Osteoblast (primary cell): ENCODE measurements at regions not wholly inside any gene's neighbourhood (a gene's known extent, or its start where the extent isn't known, plus 50 kb on each side); places are given as distances from the start of the nearest gene placed in this dataset.
"Not testable (repeated sequence)": the region's sequence is repeated elsewhere in the genome, so short reads cannot be mapped to it uniquely, and the experiment has no call there.

Experiments
- DNase-seq: peaks from one replicate; pipeline ENCODE4 v3.0.0; 2011; ENCODE audit warnings: low spot score, mixed read lengths; ENCODE audit not compliant: insufficient read length; ENCODE audit errors: missing footprints
- H2AFZ ChIP-seq: 2 replicates; pipeline ENCODE4 v1.6.0; 2011; ENCODE audit warnings: mild to moderate bottlenecking, low read length
- H3K27ac ChIP-seq: 2 replicates; pipeline ENCODE4 v1.5.1; 2011; ENCODE audit warnings: mild to moderate bottlenecking, low read depth, low read length, moderate library complexity
- H3K27me3 ChIP-seq: 2 replicates; pipeline ENCODE4 v1.6.0; 2012; ENCODE audit warnings: mild to moderate bottlenecking, control low read depth, inconsistent platforms, low read length, moderate library complexity; ENCODE audit not compliant: insufficient read depth
- H3K36me3 ChIP-seq: 2 replicates; pipeline ENCODE4 v1.5.1; 2011; ENCODE audit warnings: mild to moderate bottlenecking, low read length, control low read depth, moderate library complexity; ENCODE audit not compliant: insufficient read depth
- H3K4me1 ChIP-seq: 2 replicates; pipeline ENCODE4 v1.5.1; 2011; ENCODE audit warnings: mild to moderate bottlenecking, low read length, control low read depth, moderate library complexity; ENCODE audit not compliant: insufficient read depth
- H3K4me2 ChIP-seq: 2 replicates; pipeline ENCODE4 v1.6.0; 2011; ENCODE audit warnings: mild to moderate bottlenecking, low read length; ENCODE audit not compliant: insufficient read depth
- H3K4me3 ChIP-seq: fragments of 200-600 bp; sonication (generic); 3 replicates; pipeline ENCODE4 v1.5.1; 2012; ENCODE audit warnings: mild to moderate bottlenecking, low read length, inconsistent platforms; ENCODE audit not compliant: insufficient read depth
- H3K79me2 ChIP-seq: 2 replicates; pipeline ENCODE4 v1.6.0; 2012; ENCODE audit warnings: mild to moderate bottlenecking, low read length, control low read depth, inconsistent platforms; ENCODE audit not compliant: insufficient read depth
- H3K9me3 ChIP-seq: 2 replicates; pipeline ENCODE4 v1.5.1; 2011; ENCODE audit warnings: low read depth, low read length, control low read depth
- H4K20me1 ChIP-seq: 2 replicates; pipeline ENCODE4 v1.6.0; 2012; ENCODE audit warnings: mild to moderate bottlenecking, low read length, control low read depth; ENCODE audit not compliant: insufficient read depth

GRCh38 chr9:41781899-41782298, 347.3 kb downstream of the CNTNAP3B start:
- not testable (repeated sequence) for H2AFZ ChIP-seq, H3K36me3 ChIP-seq, H3K4me1 ChIP-seq, H3K9me3 ChIP-seq, H3K4me2 ChIP-seq, H3K79me2 ChIP-seq, H3K27me3 ChIP-seq, H3K27ac ChIP-seq, H3K4me3 ChIP-seq, H4K20me1 ChIP-seq, DNase-seq

GRCh38 chr9:41779897-41780406, 349.3 kb downstream of the CNTNAP3B start:
- H3K4me2 ChIP-seq, H2AFZ ChIP-seq: not testable (repeated sequence)
- peak; percentile 8 for DNase-seq

GRCh38 chr9:41779192-41779591, 350.0 kb downstream of the CNTNAP3B start:
- H4K20me1 ChIP-seq, DNase-seq, H3K27ac ChIP-seq, H3K27me3 ChIP-seq, H3K79me2 ChIP-seq, H3K4me3 ChIP-seq, H3K36me3 ChIP-seq, H3K9me3 ChIP-seq, H3K4me1 ChIP-seq, H3K4me2 ChIP-seq, H2AFZ ChIP-seq: not testable (repeated sequence)

More at GRCh38 chr9:41779897-41780406, 349.3 kb downstream of the CNTNAP3B start:
- not testable (repeated sequence) for H4K20me1 ChIP-seq, H3K27me3 ChIP-seq, H3K79me2 ChIP-seq, H3K4me1 ChIP-seq, H3K9me3 ChIP-seq, H3K27ac ChIP-seq, H3K36me3 ChIP-seq, H3K4me3 ChIP-seq

GRCh38 chr9:41778535-41779071, 350.6 kb downstream of the CNTNAP3B start:
- H3K36me3 ChIP-seq, H3K27me3 ChIP-seq, H3K4me2 ChIP-seq, H3K4me3 ChIP-seq, H3K9me3 ChIP-seq, DNase-seq, H2AFZ ChIP-seq, H3K79me2 ChIP-seq, H4K20me1 ChIP-seq, H3K27ac ChIP-seq, H3K4me1 ChIP-seq: not testable (repeated sequence)

GRCh38 chr9:41777536-41777935, 351.7 kb downstream of the CNTNAP3B start:
- DNase-seq, H3K9me3 ChIP-seq, H3K4me2 ChIP-seq, H3K27ac ChIP-seq, H3K36me3 ChIP-seq, H3K4me1 ChIP-seq, H3K4me3 ChIP-seq, H3K79me2 ChIP-seq, H3K27me3 ChIP-seq, H4K20me1 ChIP-seq, H2AFZ ChIP-seq: not testable (repeated sequence)

GRCh38 chr9:41772541-41772940, 356.7 kb downstream of the CNTNAP3B start:
- H3K79me2 ChIP-seq, H3K9me3 ChIP-seq, H3K4me1 ChIP-seq, H3K4me2 ChIP-seq, H3K27ac ChIP-seq, H3K4me3 ChIP-seq, H2AFZ ChIP-seq, DNase-seq, H4K20me1 ChIP-seq, H3K27me3 ChIP-seq, H3K36me3 ChIP-seq: not testable (repeated sequence)

- not testable (repeated sequence) for H3K9me3 ChIP-seq, H4K20me1 ChIP-seq, H2AFZ ChIP-seq, H3K4me1 ChIP-seq, H3K4me3 ChIP-seq, H3K36me3 ChIP-seq, H3K79me2 ChIP-seq, H3K27me3 ChIP-seq, H3K4me2 ChIP-seq, DNase-seq, H3K27ac ChIP-seq
Measured at GRCh38 chr9:41771693-41772092, 357.5 kb downstream of the CNTNAP3B start.

GRCh38 chr9:41754822-41755221, 374.4 kb downstream of the CNTNAP3B start:
- H4K20me1 ChIP-seq, H3K36me3 ChIP-seq, H3K9me3 ChIP-seq, H3K27me3 ChIP-seq, H3K4me1 ChIP-seq, H3K79me2 ChIP-seq, H3K4me2 ChIP-seq, H2AFZ ChIP-seq, H3K4me3 ChIP-seq, DNase-seq, H3K27ac ChIP-seq: not testable (repeated sequence)

GRCh38 chr9:41754403-41754802, 374.8 kb downstream of the CNTNAP3B start:
- not testable (repeated sequence) for H3K4me3 ChIP-seq, H3K9me3 ChIP-seq, H3K27me3 ChIP-seq, H2AFZ ChIP-seq, H3K36me3 ChIP-seq, H4K20me1 ChIP-seq, H3K4me1 ChIP-seq, H3K4me2 ChIP-seq, H3K79me2 ChIP-seq, DNase-seq, H3K27ac ChIP-seq
